ENCODE measurements at regions not wholly inside any gene's neighbourhood (a gene's known extent, or its start where the extent isn't known, plus 50 kb on each side); places are given as distances from the start of the nearest gene placed in this dataset.
"Not testable (repeated sequence)": the region's sequence is repeated elsewhere in the genome, so short reads cannot be mapped to it uniquely, and the experiment has no call there.

DNA sequence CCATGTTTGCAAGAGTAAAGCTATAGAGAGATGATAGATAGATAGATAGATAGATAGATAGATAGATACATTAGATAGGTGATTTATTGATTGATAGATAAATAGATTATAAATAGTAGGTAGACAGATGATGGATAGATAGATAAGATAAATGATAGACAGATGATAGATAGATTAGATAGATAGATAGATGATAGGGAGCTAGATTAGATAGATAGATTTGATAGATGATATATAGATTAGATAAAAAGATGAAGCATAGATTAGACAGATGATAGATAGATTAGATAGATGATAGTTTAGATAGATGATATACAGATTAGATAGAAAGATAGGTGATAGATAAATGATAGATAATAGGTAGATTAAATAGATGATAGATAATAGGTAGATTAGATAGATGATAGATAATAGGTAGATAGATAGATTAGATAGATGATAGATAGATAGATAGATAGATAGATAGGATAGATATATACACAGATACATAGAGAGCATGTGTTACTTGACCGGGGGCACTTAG is 243.3 kb upstream of the FOXK1 start:
- no peak for DNase-seq

DNA sequence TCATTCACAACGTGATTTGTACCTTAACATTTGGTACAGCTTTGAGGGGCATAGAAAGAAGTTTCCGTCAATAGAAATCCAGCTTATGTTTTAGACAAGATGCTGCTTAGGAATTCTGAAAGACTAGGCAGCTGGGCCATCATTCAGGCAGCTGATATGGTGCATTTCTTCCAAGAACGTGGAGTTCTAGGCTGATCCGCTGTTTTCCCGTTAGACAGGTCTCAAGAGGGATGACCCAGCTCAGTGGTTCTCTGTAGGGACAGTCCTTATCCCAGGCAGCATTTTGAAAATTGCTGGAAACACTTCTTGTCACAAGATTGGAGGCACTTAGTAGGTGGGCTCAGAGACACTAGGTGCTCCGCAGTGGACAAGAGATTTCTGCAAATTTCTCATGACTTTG is 242.7 kb upstream of the FOXK1 start:
- no peak for DNase-seq

DNA sequence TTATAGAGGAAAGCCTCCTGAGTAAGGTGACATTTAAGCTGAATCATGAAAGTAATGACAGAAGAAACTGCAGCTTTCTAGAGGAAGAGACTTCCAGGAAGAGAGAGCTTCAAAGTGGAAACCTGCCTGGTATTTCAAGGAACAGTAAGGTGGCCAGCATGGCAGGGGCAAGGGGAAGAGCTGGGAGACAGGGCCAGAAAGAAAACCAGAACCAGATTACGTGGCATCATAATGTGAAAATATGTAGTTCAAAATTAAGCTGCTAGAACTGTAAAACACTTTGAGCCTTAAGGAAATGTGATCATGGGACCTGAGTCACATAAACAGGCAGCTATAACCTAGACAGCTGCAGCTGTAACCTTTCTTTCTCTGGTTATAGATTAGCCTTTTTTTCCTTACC is 238.0 kb upstream of the FOXK1 start:
- DNase-seq = no peak

DNA sequence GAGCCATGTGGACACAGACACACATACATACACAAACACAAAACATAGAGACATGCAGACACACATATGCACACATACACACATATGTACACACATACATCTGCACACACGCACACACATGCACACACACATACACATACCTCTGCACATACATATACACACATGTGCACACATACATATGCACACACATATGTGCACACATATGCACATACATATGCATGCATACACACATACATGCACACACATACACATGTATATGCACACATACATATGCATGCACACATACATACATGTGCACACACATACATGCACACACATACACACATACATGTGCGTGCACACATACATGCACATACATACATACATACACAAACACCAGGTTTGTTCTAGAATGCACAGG is 236.3 kb upstream of the FOXK1 start:
- DNase-seq = no peak

DNA sequence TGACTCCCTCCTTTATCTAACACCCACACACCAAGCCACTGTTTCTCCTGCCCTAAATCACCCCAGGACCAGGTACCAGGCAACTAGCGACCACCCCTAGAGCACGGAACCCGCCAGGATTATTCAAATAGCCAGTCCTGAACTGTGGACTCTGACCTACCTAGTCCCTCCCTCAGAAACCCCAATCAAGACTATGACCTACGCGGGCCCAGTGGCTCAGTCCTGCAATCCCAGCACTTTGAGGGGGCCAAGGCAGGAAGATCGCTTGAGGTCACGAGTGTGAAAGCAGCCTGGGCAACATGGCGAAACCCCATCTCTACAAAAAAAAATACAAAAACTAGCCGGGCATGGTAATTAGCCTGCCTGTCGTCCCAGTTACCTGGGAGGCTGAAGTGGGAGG is 232.8 kb upstream of the FOXK1 start:
- DNase-seq = no peak

DNA sequence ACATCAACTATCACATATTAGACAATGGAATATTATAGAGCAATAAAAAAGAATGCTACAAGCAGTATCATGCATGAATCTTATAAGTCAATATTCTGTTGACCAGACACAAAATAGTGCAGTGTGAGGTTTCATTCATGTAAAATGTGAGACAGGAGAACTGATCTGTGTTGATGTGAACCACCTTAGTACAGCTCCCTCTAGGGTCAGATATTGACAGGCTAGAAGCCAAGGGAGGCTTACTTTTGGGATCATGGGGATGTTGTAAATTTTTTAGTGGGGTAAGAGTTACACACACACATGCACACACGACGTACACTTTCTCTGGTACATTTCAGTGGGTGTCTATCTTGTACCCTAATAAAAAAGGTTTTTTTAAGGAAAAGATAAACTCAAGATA is 231.6 kb upstream of the FOXK1 start:
- no peak for DNase-seq

DNA sequence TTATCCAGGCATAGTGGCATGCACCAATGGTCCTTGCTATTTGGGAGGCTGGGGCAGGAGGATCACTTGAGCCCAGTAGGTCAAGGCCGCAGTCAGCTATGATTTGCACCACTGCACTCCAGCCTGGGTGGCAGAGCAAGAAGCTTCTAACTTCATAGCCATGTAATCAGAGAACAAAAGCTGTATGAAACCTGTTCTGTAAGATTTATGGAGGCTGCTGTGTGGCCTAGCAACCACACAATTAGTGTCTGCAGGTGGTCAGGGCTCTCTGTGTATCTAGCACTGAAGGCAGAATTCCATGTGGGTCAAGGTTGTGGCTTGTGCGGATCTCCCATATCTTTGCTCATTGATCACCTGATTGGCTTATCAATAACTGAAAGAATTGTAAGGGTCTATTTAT is 221.5 kb upstream of the FOXK1 start:
- no peak for DNase-seq

DNA sequence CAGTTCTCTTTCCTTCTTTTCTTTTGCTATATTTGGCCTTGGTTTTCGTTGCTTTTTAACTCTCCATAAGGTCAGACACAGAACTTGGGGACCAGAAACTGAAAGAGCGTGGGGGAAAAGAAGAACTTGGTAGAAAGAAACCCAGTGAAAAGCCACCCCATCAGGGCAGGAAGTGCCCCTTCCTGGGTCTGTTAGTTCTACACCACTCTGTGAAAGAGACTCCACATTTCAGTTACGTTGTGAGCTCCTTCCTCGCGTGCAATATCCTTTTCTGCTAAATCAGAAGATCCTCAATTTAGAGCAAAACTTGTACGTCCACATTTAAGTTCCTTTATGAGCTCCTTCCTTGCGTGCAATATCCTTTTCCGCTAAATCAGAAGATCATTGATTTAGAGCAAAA is 220.6 kb upstream of the FOXK1 start:
- no peak for DNase-seq

DNA sequence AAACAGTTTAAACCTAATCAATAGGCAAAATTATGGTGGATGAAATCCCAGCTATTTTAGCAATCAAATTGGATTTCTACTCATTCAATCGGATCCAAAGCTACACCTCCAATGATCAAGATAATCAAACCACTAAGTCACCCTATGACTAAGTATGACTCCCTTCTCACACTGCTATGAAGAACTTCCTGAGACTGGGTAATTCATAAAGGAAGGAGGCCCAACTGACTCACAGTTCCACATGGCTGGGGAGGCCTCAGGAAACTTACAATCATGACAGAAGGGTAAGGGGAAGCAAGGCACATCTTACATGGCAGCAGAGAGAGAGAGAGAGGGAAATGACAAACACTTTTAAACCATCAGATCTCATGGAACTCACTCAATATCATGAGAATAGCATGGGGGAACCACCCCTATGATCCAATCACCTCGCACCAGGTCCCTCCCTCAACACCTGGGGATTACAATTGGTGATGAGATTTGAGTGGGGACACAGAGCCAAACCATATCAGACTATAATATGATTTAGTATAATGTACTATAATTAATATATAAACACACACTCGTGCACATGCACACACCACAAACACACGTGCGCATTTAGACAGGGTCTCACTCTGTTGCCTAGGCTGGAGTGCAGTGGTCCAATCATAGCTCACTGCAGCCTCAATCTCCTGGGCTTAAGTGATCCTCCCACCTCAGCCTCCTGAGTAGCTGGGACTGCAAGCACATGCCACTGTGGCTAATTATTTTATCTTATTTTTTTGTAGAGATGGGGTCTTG is 213.6 kb upstream of the FOXK1 start:
- no peak for DNase-seq

DNA sequence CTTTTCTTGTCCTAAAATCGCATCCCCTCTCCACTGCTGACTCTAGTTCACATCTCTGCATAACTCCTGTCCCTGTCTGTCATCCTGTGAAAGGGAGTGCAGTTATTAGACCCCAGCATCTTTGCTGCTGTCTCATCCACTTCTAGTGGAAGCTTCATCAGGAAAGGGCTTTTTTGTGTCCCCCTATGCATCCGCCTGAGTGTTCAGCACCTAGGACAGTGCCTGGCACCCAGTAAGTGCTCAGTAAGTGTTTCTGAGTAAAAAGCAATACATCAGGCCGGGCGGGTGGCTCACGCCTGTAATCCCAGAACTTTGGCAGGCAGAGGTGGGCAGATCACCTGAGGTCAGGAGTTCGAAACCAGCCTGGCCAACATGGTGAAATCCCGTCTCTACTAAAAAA is 211.8 kb upstream of the FOXK1 start:
- DNase-seq = no peak

DNA sequence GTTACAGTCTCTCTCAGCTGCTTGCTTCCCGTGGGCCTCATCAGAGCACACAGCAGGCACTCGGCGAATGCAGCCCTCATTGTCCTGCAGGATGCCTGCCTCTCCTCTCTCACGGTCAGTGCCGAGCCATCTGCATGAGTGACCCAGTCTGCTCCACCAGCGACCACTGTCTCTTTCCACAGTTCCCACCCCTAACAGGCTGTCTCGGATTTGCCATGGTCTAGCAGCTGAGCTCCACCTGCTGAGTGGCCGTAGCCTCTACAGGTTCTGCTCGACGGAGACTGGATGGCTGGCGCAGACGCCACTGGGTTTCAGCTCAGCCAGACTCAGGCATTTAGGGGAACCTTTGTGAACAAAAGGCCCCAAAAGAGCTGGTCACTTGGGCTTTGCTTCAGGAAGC is 209.4 kb upstream of the FOXK1 start:
- no peak for DNase-seq

DNA sequence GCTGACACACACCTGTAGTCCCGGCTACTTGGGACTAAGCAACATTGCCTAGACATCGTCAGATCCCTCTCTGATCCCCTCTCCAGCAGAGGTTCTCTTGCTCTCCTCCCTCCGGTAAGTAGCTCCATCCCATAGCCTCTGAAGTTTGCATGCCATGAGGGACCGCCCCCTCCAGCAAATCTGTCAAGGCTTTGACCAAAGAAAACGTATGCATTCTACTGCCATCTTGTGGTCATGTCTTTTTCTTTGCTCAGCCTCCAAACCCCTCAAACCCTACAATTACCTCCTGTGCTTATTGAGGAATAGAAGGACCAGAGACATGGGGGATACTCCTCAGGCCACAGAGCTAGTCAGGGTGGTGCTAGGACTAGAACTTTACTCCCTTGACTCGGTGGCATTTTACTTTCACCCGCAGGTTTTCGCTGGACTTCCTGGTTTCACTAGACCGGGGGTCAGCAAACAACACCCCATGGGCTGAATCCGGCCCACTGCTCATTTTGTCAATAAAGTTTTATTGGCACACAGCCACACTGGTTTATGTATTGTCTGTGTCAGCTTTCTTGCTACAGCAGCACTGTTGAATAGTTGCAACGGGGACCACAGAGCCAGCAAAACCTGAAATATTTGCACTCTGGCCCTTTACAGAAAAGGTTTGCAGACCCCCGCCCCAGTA is 202.6 kb upstream of the FOXK1 start:
- DNase-seq = no peak

DNA sequence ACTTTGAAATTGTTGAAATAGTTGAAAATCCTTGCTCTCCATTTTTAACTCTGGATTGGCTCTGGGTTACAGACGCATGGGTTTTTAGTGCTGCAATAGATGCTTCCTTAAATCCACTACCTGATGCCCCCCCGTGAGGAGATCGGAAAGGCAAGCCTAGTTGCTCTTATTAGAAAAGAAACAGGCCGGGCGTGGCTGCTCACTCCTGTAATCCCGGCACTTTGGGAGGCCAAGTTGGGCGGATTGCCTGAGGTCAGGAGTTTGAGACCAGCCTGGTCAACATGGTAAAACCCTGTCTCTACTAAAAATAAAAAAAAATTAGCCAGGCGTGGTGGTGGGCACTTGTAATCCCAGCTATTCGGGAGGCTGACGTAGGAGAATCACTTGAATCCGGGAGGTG is 202.0 kb upstream of the FOXK1 start:
- not testable (repeated sequence) for DNase-seq

DNA sequence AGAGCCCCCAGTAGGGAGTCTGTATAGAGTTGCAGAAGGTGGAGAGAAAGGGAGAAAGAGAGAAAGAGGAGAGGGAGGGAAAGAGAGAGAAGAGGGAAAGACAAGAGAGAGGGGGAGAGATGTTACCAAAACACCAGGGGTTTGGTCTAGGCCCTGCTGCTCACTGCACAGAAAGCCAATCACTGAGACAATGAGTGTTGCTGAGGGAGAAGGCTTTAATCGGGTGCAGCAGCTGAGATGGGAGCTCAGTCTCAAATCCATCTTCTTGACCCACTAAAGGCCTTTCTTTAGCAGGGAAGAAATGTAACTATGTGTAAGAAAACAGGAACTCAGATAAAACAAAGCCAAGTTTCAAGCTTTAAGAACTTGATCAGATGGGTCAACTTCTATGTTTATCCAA is 198.2 kb upstream of the FOXK1 start:
- DNase-seq = no peak

DNA sequence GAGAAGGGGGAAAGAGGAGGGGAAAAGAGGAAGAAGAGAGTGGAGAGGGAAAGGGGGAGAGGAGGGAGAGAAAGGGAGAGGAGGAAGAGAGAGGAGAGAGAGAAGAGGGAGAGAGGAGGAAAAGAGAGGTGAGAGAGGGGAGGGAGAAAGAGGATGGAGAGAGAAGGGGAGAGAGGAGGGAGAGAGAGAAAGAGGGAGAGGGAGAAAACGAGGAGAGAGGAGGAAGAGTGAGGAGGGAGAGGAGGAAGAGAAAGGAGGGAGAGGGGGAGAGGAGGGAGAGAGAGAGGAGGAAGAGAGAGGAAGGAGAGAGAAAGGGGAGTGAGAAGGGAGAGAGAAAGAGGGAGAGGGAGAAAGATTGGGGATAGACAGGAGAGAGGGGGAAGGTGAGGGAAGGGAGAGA is 197.6 kb upstream of the FOXK1 start:
- no peak for DNase-seq

DNA sequence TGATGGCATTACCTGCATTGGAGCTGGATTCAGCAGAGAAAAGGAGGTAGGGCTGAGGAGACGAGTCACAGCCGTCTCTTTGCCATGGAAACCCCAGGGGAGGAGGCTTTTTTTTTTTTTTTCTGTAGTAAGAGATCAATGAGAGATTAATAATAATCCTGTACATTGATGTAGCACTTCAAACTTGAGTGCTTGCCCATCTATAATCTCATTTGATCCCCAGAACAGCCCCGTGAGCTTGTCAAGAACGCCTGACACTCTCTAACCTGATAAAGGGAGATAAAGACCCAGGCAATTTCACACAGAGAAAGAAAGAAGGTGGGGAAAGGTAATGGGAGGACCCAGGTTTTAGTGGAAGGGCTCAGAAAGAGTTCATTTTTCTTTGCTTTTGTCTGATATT is 195.2 kb upstream of the FOXK1 start:
- DNase-seq = no peak

DNA sequence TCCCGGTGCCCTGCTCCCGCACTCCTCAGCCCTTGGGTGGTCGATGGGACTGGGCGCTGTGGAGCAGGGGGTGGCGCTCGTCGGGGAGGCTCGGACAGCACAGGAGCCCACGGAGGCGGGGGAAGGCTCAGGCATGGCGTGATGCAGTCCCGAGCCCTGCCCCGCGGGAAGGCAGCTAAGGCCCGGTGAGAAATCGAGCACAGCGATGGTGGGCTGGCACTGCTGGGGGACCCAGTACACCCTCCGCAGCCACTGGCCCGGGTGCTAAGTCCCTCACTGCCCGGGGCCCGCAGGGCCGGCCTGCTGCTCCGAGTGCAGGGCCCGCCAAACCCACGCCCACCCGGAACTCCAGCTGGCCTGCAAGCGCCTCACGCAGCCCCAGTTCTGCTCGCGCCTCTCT is 185.2 kb upstream of the FOXK1 start:
- DNase-seq = not testable (repeated sequence)

DNA sequence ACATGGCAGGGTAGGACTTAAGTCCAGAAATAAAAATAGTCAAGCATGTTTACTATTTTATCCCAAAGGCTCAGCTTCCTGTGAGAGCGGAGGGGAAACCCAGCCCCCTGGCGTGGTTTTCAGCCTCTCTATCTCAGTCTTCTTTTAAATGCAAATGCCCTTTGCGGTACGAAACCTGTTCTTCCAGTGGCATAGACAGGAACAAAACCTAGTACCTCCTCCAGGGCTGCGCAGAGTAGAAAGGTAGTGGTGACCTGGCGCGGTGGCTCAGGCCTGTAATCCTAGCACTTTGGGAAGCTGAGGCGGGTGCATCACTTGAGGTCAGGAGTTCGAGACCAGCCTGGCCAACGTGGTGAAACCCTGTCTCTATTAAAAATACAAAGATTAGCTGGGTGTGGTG is 181.3 kb upstream of the FOXK1 start:
- no peak for DNase-seq

DNA sequence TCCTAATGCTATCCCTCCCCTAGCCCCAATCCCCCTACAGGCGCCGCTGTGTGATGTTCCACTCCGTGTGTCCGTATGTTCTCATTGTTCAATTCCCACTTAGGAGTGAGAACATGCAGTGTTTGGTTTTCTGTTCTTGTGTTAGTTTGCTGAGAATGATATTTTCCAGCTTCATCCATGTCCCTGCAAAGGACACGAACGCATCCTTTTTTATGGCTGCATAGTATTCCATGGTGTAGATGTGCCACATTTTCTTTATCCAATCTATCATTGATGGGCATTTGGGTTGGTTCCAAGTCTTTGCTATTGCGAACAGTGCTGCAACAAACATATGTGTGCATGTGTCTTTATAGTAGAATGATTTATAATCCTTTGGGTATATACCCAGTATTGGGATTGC is 174.2 kb upstream of the FOXK1 start:
- not testable (repeated sequence) for DNase-seq

DNA sequence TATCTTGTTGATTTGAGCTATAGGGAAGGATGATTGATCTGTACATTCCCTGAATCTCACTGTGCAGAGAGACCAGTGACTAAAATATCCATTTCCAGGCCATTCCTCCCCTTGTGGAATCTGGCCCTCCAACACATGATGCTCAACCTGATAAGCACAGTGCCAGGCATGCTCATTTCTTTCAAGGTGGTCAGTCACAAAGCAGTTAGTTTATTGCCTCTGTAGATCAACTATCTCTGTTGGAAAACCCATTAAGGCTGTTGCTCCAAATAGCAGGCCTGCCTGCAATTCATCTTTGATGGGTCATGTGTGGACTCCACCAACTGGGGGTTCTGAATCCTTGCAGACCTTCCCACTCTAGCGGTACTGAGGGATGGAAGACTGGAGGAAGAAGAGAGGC is 168.6 kb upstream of the FOXK1 start:
- DNase-seq = no peak

DNA sequence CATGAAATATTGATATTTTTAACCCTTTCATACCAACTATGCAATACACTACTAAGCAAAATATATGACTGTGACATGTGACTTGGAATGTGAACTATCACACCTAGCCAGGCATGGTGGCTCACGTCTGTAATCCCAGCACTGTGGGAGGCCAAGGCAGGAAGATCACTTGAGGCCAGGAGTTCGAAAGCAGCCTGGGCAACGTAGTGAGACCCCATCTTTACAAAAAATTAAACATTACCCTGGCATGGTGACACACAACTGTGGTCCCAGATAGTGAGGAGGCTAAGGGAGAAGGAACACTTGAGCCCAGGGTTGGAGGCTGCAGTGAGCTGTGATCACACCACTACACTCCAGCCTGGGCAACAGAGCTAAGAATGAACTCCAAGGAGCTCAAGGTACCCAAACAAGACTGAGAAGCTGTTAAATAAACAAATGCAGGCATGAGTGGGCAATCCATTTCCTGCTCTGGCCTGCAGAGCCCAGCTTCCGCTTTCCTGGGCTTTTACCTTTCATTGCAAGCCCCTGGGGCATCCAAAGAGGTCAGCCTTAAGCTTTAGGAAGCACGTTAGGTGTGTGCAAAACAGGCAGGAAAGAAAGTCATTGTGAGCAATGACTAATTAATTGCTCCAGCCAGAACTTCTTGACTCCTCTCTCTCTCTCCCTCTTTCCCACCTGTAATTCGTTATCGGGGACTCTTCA is 162.1 kb upstream of the FOXK1 start:
- DNase-seq = no peak

DNA sequence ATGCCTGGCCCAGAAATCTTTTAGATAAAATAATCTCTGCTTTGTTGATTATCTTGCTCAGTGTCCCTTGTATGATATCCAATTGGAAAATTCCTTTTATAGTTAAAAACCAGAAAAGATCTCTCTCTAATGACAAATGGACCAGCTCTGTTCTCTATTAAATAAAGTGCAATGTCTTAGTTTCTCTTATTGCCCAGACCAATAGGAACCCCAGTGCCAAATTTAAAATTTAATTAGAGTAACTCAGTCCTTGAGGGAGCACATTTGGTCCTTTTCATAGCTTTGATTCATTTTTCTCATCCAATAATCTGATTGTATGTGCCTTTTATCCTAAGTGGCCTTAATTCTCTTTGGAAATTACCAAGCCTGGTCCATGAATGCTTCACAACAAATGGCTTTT is 158.9 kb upstream of the FOXK1 start:
- no peak for DNase-seq

DNA sequence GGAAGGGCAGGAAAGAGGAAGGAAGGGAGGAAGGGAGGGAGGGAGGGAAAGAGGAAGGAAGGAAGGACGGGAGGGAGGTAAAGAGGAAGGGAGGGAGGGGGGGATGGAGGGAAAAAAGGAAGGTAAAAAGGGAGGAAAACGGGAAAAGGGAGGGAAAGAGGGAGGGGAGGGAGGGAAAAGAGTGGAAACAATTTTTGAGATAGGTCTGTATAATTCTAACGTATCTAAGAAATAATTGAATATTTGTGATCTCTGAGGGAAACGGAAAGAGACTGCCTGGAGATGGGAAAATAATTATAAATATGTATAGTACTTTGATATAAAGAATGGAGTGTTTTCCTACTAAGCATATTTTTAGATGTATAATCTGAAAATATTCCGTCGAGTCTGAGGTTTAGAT is 158.2 kb upstream of the FOXK1 start:
- no peak for DNase-seq

DNA sequence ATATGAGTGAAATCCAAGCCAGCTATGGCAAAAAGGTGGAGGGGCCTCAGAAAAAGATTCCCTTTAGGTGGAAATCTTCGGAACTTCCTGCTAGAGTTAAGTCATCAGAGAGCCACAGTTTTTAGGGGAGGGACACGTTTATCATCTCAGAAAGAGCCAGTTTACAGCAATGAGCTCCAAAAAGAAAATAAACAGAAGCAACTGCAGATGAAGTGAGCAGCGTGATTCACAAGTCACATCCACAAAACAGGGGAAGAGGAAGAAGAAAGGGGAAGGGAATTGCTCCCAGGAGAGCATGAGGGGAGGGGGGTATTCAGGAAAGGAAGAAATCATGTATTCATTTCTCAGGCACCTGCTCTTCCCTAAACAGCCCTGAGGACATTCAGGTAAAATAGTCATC is 156.2 kb upstream of the FOXK1 start:
- no peak for DNase-seq
